ENCODE measurements at regions not wholly inside any gene's neighbourhood (a gene's known extent, or its start where the extent isn't known, plus 50 kb on each side); places are given as distances from the start of the nearest gene placed in this dataset.

GRCh38 chr10:61830072-61830845 is 71.2 kb upstream of the ARID5B start (continued):
- TF ChIP-seq RAD21 (IDR thresholded peaks at IDR 0.05; ENCODE audit: low read length) (no peak), BHLHE40 (IDR thresholded peaks at IDR 0.05; ENCODE audit: low read depth, low read length) (no peak)

- H2AK9ac ChIP-seq (replicated peaks; ENCODE audit: low read depth, low read length, poor library complexity) = no peak overlapping the region
- H3K27ac ChIP-seq (ENCODE audit: insufficient read depth, low read length) = no peak overlapping the region
- no peak overlapping the region for H4K8ac ChIP-seq (ENCODE audit: low read depth in 2 of 2, low read length in 2 of 2)
- H3K14ac ChIP-seq (replicated peaks; ENCODE audit: low read depth, low read length) = no peak overlapping the region
- DNase-seq = no peak
- peak overlapping the region; percentile 60 for H2AK5ac ChIP-seq (ENCODE audit: low read depth, low read length)
- POLR2A ChIA-PET (ENCODE audit: unreplicated experiment) = no interaction called here
- 0 out of 2 replicates have a peak overlapping the region, but pooled peaks have one; percentile 60 for H2BK20ac ChIP-seq (ENCODE audit: low read depth, low read length)
- H3K4me2 ChIP-seq (ENCODE audit: low read depth, low read length) = no peak overlapping the region
- H4K20me1 ChIP-seq (ENCODE audit: insufficient read depth, low read length) = no peaks in the 10 kb centered on the region
- no peak for ATAC-seq (ENCODE audit: low read depth)
- H3K9me1 ChIP-seq (ENCODE audit: insufficient read depth, low read length) = 0 out of 2 replicates have a peak, but pooled peaks cover 6% of the 10 kb centered on the region
- 0 out of 2 replicates have a peak overlapping the region, but pooled peaks have one; percentile 7 for H4K91ac ChIP-seq (ENCODE audit: insufficient read depth, low read depth, low read length)
- H3K23ac ChIP-seq (ENCODE audit: low read depth, low read length) = no peak overlapping the region
- no peak overlapping the region for H3K56ac ChIP-seq (ENCODE audit: extremely low read depth, insufficient read depth, low read length)
- CTCF ChIA-PET = interaction anchor here (0.9 kb wide), 1 partner anchor 18 kb away, joined by 3 read pairs; no protein-coding TSS in a partner anchor
- no TSS peak for BruUV-seq (replicated peaks)
- dilution Hi-C loops (cut with HindIII; ENCODE audit: low sequenced_read_pairs, unreplicated experiment) (no loop called here), intact Hi-C loops (cut with micrococcal nuclease) (no loop called here), in situ Hi-C loops (cut with MboI; ENCODE audit: low sequenced_read_pairs) (no loop called here)
- H3K4me1 ChIP-seq (ENCODE audit: control insufficient read depth, insufficient read depth, low read length) = peaks cover 8% of the 10 kb centered on the region
- 0 out of 4 replicates have a peak, but pooled peaks cover 0 to 2% of the 10 kb centered on the region in 2 experiments for H3K79me1 ChIP-seq (ENCODE audit: low read depth in 1 of 2, low read length in 2 of 2)
- no CpG with 5 or more reads among the region's 7 CpGs for WGBS, 2 experiments (ENCODE audit: extremely low coverage in 2 of 2, insufficient read length in 1 of 2)
- H2AFZ ChIP-seq (replicated peaks; ENCODE audit: low read length, poor library complexity) = peak overlapping the region; percentile 40
- H4K5ac ChIP-seq (ENCODE audit: low read depth, low read length) = no peak overlapping the region; the same call in 1 of the 2 replicates
- H3K4ac ChIP-seq (ENCODE audit: low read depth, low read length) = peak overlapping the region; percentile 1; the same call in 1 of the 2 replicates
- no peaks in the 10 kb centered on the region for H3K36me3 ChIP-seq (ENCODE audit: control insufficient read depth, insufficient read depth, low read length)
- no peaks in the 10 kb centered on the region for H3K9me3 ChIP-seq (ENCODE audit: control insufficient read depth, insufficient read depth, low read length)
- H2BK120ac ChIP-seq (ENCODE audit: low read depth, low read length) = peak overlapping the region; percentile 15
- H3K27me3 ChIP-seq (ENCODE audit: control insufficient read depth, insufficient read depth, low read length) = no peaks in the 10 kb centered on the region
- H2BK15ac ChIP-seq (ENCODE audit: low read depth, low read length) = peak overlapping the region; percentile 44; the same call in 1 of the 3 replicates
- H3K18ac ChIP-seq (ENCODE audit: low read depth, low read length) = no peak overlapping the region; the same call in 1 of the 2 replicates
- H3K4me3 ChIP-seq (ENCODE audit: insufficient read depth, low read depth, low read length) = no peak overlapping the region
- no peak overlapping the region for H2BK5ac ChIP-seq (ENCODE audit: low read depth, low read length, poor library complexity, severe bottlenecking)
- H3K9ac ChIP-seq (ENCODE audit: low read depth, low read length) = no peak overlapping the region
- no peak for TF ChIP-seq POLR2A (IDR thresholded peaks at IDR 0.05; ENCODE audit: low read depth, low read length)
- TF ChIP-seq ELK1 (IDR thresholded peaks at IDR 0.05; ENCODE audit: borderline replicate concordance, low read depth, low read length) = no peak
- no peak for TF ChIP-seq RCOR1 (IDR thresholded peaks at IDR 0.05; ENCODE audit: insufficient replicate concordance, low read length)
- TF ChIP-seq MAFK (IDR thresholded peaks at IDR 0.05; ENCODE audit: low read depth, low read length) = no peak
- no peak for TF ChIP-seq CTCF (conservative IDR thresholded peaks at IDR 0.05; ENCODE audit: low read depth, low read length)
- TF ChIP-seq MAZ (IDR thresholded peaks at IDR 0.05; ENCODE audit: borderline replicate concordance, low read depth, low read length) = no peak
- no peak for TF ChIP-seq FOS (IDR thresholded peaks at IDR 0.05; ENCODE audit: low read depth, low read length)
- TF ChIP-seq USF2 (IDR thresholded peaks at IDR 0.05; ENCODE audit: low read depth, low read length) = no peak
- no peak for TF ChIP-seq BHLHE40 (IDR thresholded peaks at IDR 0.05; ENCODE audit: low read depth, low read length)
- no peak for TF ChIP-seq RAD21 (IDR thresholded peaks at IDR 0.05; ENCODE audit: low read length)
- no peak for TF ChIP-seq RFX5 (IDR thresholded peaks at IDR 0.05; ENCODE audit: low read depth, low read length)
- no peak for TF ChIP-seq SMC3 (IDR thresholded peaks at IDR 0.05; ENCODE audit: low read depth, low read length)
These were observed 70.6 kb upstream of the ARID5B start for GRCh38 chr10:61830846-61831273.
